ENCODE measurements at regions not wholly inside any gene's neighbourhood (a gene's known extent, or its start where the extent isn't known, plus 50 kb on each side); places are given as distances from the start of the nearest gene placed in this dataset.

GRCh38 chr13:30049692-30050091, 199.3 kb upstream of the UBL3 start:
- 88% methylated on average over 5 of the region's 5 CpGs for WGBS
- H3K36me3 ChIP-seq (ENCODE audit: control insufficient read depth in 4 of 4, insufficient read depth in 3 of 4, low read depth in 1 of 4, low read length in 3 of 4), result no peaks in the 10 kb centered on the region
- DNase-seq (ENCODE audit: low spot score), result no peak
- no peak overlapping the region for H3K9ac ChIP-seq (ENCODE audit: low read depth in 1 of 2, low read length in 2 of 2)
- H3K4me1 ChIP-seq (ENCODE audit: control insufficient read depth in 4 of 4, insufficient read depth in 4 of 4, low read length in 3 of 4), result peaks cover 0 to 9% (median 4%) of the 10 kb centered on the region in 4 donors
- peaks cover 0 to 1% (median 0%) of the 10 kb centered on the region in 4 donors for H3K9me3 ChIP-seq (ENCODE audit: control insufficient read depth in 4 of 4, low read length in 3 of 4)
- H3K27ac ChIP-seq (ENCODE audit: low read depth in 1 of 2, low read length in 2 of 2), result no peak overlapping the region
- TF ChIP-seq SP1 (IDR thresholded peaks at IDR 0.05), result no peak
- TF ChIP-seq RAD21 (IDR thresholded peaks at IDR 0.05), result no peak
- no peaks in the 10 kb centered on the region for H3K27me3 ChIP-seq (ENCODE audit: control insufficient read depth in 4 of 4, insufficient read depth in 4 of 4, low read length in 3 of 4)
- no peak overlapping the region for H3K4me3 ChIP-seq (ENCODE audit: low read depth in 1 of 3, low read length in 3 of 3)

- Histone ChIP-seq H3K9me3 (ENCODE audit: control insufficient read depth in 4 of 4, low read length in 3 of 4) (no peaks in the 10 kb centered on the region), H3K4me1 (ENCODE audit: control insufficient read depth in 4 of 4, insufficient read depth in 4 of 4, low read length in 3 of 4) (peaks cover 0 to 9% (median 4%) of the 10 kb centered on the region in 4 donors), H3K27ac (ENCODE audit: low read depth in 1 of 2, low read length in 2 of 2) (no peak overlapping the region), H3K4me3 (ENCODE audit: low read depth in 1 of 3, low read length in 3 of 3) (no peak overlapping the region), H3K9ac (ENCODE audit: low read depth in 1 of 2, low read length in 2 of 2) (no peak overlapping the region), H3K36me3 (ENCODE audit: control insufficient read depth in 4 of 4, insufficient read depth in 3 of 4, low read depth in 1 of 4, low read length in 3 of 4) (no peaks in the 10 kb centered on the region), H3K27me3 (ENCODE audit: control insufficient read depth in 4 of 4, insufficient read depth in 4 of 4, low read length in 3 of 4) (no peaks in the 10 kb centered on the region)
- TF ChIP-seq HNF4A (conservative IDR thresholded peaks at IDR 0.05), result peak; percentile 99
- TF ChIP-seq NR2F2 (IDR thresholded peaks at IDR 0.05), result peak; percentile 48
- no peak for TF ChIP-seq REST (IDR thresholded peaks at IDR 0.05)
- TF ChIP-seq ZBTB33 (IDR thresholded peaks at IDR 0.05), result no peak
- TF ChIP-seq GABPA (IDR thresholded peaks at IDR 0.05 in 1 of 2, conservative IDR thresholded peaks at IDR 0.05 in 1 of 2), result no peak
- TF ChIP-seq HNF4G (IDR thresholded peaks at IDR 0.05), result peak; percentile 95
- peak; percentile 70 to 77 for TF ChIP-seq RXRA (IDR thresholded peaks at IDR 0.05)
- TF ChIP-seq SP1 (IDR thresholded peaks at IDR 0.05), result peak; percentile 69
- TF ChIP-seq FOXA1 (IDR thresholded peaks at IDR 0.05), result peak; percentile 30
- TF ChIP-seq RAD21 (IDR thresholded peaks at IDR 0.05), result peak; percentile 68 to 74
- TF ChIP-seq YY1 (IDR thresholded peaks at IDR 0.05), result peak; percentile 47
- peak in 1 of 2 donors; percentile 47 for TF ChIP-seq JUND (IDR thresholded peaks at IDR 0.05)
- no peak for TF ChIP-seq EGR1 (IDR thresholded peaks at IDR 0.05; ENCODE audit: low read depth in 2 of 2)
- peak; percentile 32 for TF ChIP-seq MAX (IDR thresholded peaks at IDR 0.05)
- 44% methylated on average over 3 of the region's 3 CpGs for WGBS
- no peak for DNase-seq (ENCODE audit: low spot score)
These were observed 196.9 kb upstream of the UBL3 start for GRCh38 chr13:30047154-30047874.

Data from liver (tissue), 7 donors.